Bronchial epithelial cell (primary cell): ENCODE measurements at regions not wholly inside any gene's neighbourhood (a gene's known extent, or its start where the extent isn't known, plus 50 kb on each side); places are given as distances from the start of the nearest gene placed in this dataset.

Source experiments
- DNase-seq: peaks from one replicate; pipeline ENCODE4 v3.0.0-alpha.2; 2010; ENCODE audit warnings: low read depth
- FAIRE-seq: peaks from 2 replicates; lab custom pipeline; 2011; peaks lifted over from hg19 to GRCh38; lab: Jason Lieb, UNC
- H3K27me3 ChIP-seq: 2 replicates; pipeline ENCODE4 v1.5.1; 2011; ENCODE audit warnings: low read length; ENCODE audit not compliant: control insufficient read depth, insufficient read depth
- H3K36me3 ChIP-seq: 2 replicates; pipeline ENCODE4 v1.5.1; 2011; ENCODE audit warnings: low read length; ENCODE audit not compliant: control insufficient read depth, insufficient read depth
- H3K4me3 ChIP-seq: 2 replicates; pipeline ENCODE4 v1.5.1; 2011; ENCODE audit warnings: mild to moderate bottlenecking, low read depth, low read length, control low read depth
- TF ChIP-seq, protein P1 (sequence below): IDR thresholded peaks from 2 replicates; pipeline ENCODE4 v1.5.1; 2011; ENCODE audit warnings: mild to moderate bottlenecking, moderate library complexity, low read length, control low read depth, inconsistent platforms; ENCODE audit not compliant: insufficient read depth, severe bottlenecking

GRCh38 chr6:145175470-145175869 lies 559.9 kb downstream of the EPM2A start:
- no peaks in the 10 kb centered on the region for H3K27me3 ChIP-seq
- H3K4me3 ChIP-seq, result no peak overlapping the region
- DNase-seq, result no peak
- H3K36me3 ChIP-seq, result no peaks in the 10 kb centered on the region
- TF ChIP-seq, protein P1, sequence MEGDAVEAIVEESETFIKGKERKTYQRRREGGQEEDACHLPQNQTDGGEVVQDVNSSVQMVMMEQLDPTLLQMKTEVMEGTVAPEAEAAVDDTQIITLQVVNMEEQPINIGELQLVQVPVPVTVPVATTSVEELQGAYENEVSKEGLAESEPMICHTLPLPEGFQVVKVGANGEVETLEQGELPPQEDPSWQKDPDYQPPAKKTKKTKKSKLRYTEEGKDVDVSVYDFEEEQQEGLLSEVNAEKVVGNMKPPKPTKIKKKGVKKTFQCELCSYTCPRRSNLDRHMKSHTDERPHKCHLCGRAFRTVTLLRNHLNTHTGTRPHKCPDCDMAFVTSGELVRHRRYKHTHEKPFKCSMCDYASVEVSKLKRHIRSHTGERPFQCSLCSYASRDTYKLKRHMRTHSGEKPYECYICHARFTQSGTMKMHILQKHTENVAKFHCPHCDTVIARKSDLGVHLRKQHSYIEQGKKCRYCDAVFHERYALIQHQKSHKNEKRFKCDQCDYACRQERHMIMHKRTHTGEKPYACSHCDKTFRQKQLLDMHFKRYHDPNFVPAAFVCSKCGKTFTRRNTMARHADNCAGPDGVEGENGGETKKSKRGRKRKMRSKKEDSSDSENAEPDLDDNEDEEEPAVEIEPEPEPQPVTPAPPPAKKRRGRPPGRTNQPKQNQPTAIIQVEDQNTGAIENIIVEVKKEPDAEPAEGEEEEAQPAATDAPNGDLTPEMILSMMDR, result no peak
- FAIRE-seq, result no peak

GRCh38 chr6:145178391-145178790 lies 556.9 kb downstream of the EPM2A start:
- FAIRE-seq, result no peak
- TF ChIP-seq, protein P1, result no peak

GRCh38 chr6:145187491-145188206 lies 547.7 kb downstream of the EPM2A start:
- H3K4me3 ChIP-seq, result no peak overlapping the region
- no peak for FAIRE-seq

More at GRCh38 chr6:145178391-145178790, 556.9 kb downstream of the EPM2A start:
- H3K27me3 ChIP-seq, result no peaks in the 10 kb centered on the region
- no peak for DNase-seq
- no peak overlapping the region for H3K4me3 ChIP-seq
- H3K36me3 ChIP-seq, result no peaks in the 10 kb centered on the region

GRCh38 chr6:145189836-145190235 lies 545.5 kb downstream of the EPM2A start:
- no peak for FAIRE-seq
- Histone ChIP-seq H3K4me3 (no peak overlapping the region), H3K36me3 (no peaks in the 10 kb centered on the region), H3K27me3 (no peaks in the 10 kb centered on the region)
- DNase-seq, result no peak
- TF ChIP-seq, protein P1, result no peak

More at GRCh38 chr6:145187491-145188206, 547.7 kb downstream of the EPM2A start:
- TF ChIP-seq, protein P1, result no peak
- no peaks in the 10 kb centered on the region for H3K36me3 ChIP-seq
- H3K27me3 ChIP-seq, result no peaks in the 10 kb centered on the region
- DNase-seq, result no peak

- H3K4me3 ChIP-seq, result no peak overlapping the region
- TF ChIP-seq, protein P1, result no peak
- no peaks in the 10 kb centered on the region for H3K36me3 ChIP-seq
- H3K27me3 ChIP-seq, result no peaks in the 10 kb centered on the region
- DNase-seq (no peak), FAIRE-seq (no peak)
Observed at GRCh38 chr6:145194389-145194788, 540.9 kb downstream of the EPM2A start.
